ENCODE measurements at regions not wholly inside any gene's neighbourhood (a gene's known extent, or its start where the extent isn't known, plus 50 kb on each side); places are given as distances from the start of the nearest gene placed in this dataset.

GRCh38 chr16:62709794-62710193 lies 673.6 kb upstream of the CDH8 start:
- TF ChIP-seq, protein P1, sequence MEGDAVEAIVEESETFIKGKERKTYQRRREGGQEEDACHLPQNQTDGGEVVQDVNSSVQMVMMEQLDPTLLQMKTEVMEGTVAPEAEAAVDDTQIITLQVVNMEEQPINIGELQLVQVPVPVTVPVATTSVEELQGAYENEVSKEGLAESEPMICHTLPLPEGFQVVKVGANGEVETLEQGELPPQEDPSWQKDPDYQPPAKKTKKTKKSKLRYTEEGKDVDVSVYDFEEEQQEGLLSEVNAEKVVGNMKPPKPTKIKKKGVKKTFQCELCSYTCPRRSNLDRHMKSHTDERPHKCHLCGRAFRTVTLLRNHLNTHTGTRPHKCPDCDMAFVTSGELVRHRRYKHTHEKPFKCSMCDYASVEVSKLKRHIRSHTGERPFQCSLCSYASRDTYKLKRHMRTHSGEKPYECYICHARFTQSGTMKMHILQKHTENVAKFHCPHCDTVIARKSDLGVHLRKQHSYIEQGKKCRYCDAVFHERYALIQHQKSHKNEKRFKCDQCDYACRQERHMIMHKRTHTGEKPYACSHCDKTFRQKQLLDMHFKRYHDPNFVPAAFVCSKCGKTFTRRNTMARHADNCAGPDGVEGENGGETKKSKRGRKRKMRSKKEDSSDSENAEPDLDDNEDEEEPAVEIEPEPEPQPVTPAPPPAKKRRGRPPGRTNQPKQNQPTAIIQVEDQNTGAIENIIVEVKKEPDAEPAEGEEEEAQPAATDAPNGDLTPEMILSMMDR (IDR thresholded peaks at IDR 0.05), result no peak
- TF ChIP-seq POLR2A (IDR thresholded peaks at IDR 0.05), result no peak

All from thyroid gland (tissue), 4 donors.